K562 (cell line): ENCODE measurements at regions not wholly inside any gene's neighbourhood (a gene's known extent, or its start where the extent isn't known, plus 50 kb on each side); places are given as distances from the start of the nearest gene placed in this dataset.

Experiments
- ATF1 ChIP-seq, 2 experiments: fragments of 450-650 bp in 1 of 2; IDR thresholded peaks; 2 replicates each; pipeline ENCODE4 v1.6.1; 2016; ENCODE audit warnings: missing compliant biosample characterization in 1 of 2, missing genetic modification characterization in 1 of 2
- CBX8 ChIP-seq: fragments of 200-600 bp; sonication (generic); IDR thresholded peaks from 2 replicates; pipeline ENCODE4 v1.6.1; 2012; ENCODE audit warnings: borderline replicate concordance, mixed run types, low read depth, mild to moderate bottlenecking, moderate library complexity, mixed read lengths, low read length, control low read depth, inconsistent platforms; ENCODE audit not compliant: poor library complexity, severe bottlenecking; ENCODE audit errors: extremely low read depth
- CTCF ChIP-seq, 3 experiments: IDR thresholded peaks in 2 of 3; conservative IDR thresholded peaks in 1 of 3; 2 replicates each; pipeline ENCODE4 v1.5.1; 2011 to 2012; ENCODE audit warnings: low read length in 3 of 3, mild to moderate bottlenecking in 3 of 3, control low read depth in 2 of 3, improper control_type of control experiment in 1 of 3, inconsistent platforms in 1 of 3, low read depth in 1 of 3, mixed read lengths in 1 of 3, moderate library complexity in 1 of 3; ENCODE audit not compliant: insufficient read depth in 2 of 3
- EWSR1 ChIP-seq: fragments of 450-650 bp; IDR thresholded peaks from 2 replicates; pipeline ENCODE4 v1.6.1; 2018; ENCODE audit warnings: borderline replicate concordance, mild to moderate bottlenecking, low read depth, moderate library complexity; ENCODE audit not compliant: partially characterized antibody
- EZH2 ChIP-seq: IDR thresholded peaks from 2 replicates; pipeline ENCODE4 v1.6.1; 2012; ENCODE audit warnings: low read depth, mild to moderate bottlenecking, inconsistent platforms, low read length, borderline replicate concordance
- HNRNPUL1 ChIP-seq: fragments of 200-400 bp; formaldehyde crosslinking; IDR thresholded peaks from 2 replicates; pipeline ENCODE4 v1.6.1; 2017; ENCODE audit warnings: low read length
- MAFG ChIP-seq: fragments of 450-650 bp; conservative IDR thresholded peaks from 2 replicates; pipeline ENCODE4 v1.6.1; 2016; ENCODE audit warnings: missing genetic modification characterization, missing compliant biosample characterization
- SMC3 ChIP-seq: conservative IDR thresholded peaks from 2 replicates; pipeline ENCODE4 v1.6.1; 2011; ENCODE audit warnings: low read depth, low read length, improper control_type of control experiment; ENCODE audit not compliant: insufficient read depth
- TBP ChIP-seq: optimal IDR thresholded peaks from 2 replicates; pipeline ENCODE3; 2011; ENCODE audit warnings: low read depth, low read length, improper control_type of control experiment
- ZFP91 ChIP-seq: sonication (generic); formaldehyde crosslinking; IDR thresholded peaks from 2 replicates; pipeline ENCODE4 v1.8.0; 2022; ENCODE audit warnings: mild to moderate bottlenecking, missing genetic modification reagents

GRCh38 chr19:27851543-27852060, 1361.3 kb downstream of the UQCRFS1 start:
- TF ChIP-seq EZH2 = no peak
- TF ChIP-seq CTCF (IDR thresholded peaks at IDR 0.05 in 2 of 3, conservative IDR thresholded peaks at IDR 0.05 in 1 of 3; ENCODE audit: insufficient read depth in 2 of 3, low read depth in 1 of 3, low read length in 3 of 3) = no peak
- TF ChIP-seq MAFG = no peak
- no peak for TF ChIP-seq SMC3
- no peak for TF ChIP-seq ZFP91 (CRISPR knock-in tag)
- no peak for TF ChIP-seq TBP
- TF ChIP-seq ATF1 (CRISPR knock-in tag; IDR thresholded peaks at IDR 0.05) = no peak
- no peak for TF ChIP-seq ATF1 (tag; IDR thresholded peaks at IDR 0.05)
- TF ChIP-seq CBX8 = no peak
- TF ChIP-seq EWSR1 = no peak
- no peak for TF ChIP-seq HNRNPUL1
